ENCODE measurements at regions not wholly inside any gene's neighbourhood (a gene's known extent, or its start where the extent isn't known, plus 50 kb on each side); places are given as distances from the start of the nearest gene placed in this dataset.
"Not testable (repeated sequence)": the region's sequence is repeated elsewhere in the genome, so short reads cannot be mapped to it uniquely, and the experiment has no call there.

- Histone ChIP-seq H3K36me3 (ENCODE audit: insufficient read depth in 1 of 2, low read depth in 1 of 2) (no peaks in the 10 kb centered on the region), H3K27me3 (ENCODE audit: insufficient read depth in 3 of 3, low read length in 2 of 3) (no peaks in the 10 kb centered on the region), H3K27ac (no peak overlapping the region), H3K4me3 (no peak overlapping the region), H3K9me3 (no peaks in the 10 kb centered on the region), H3K4me1 (no peaks in the 10 kb centered on the region)
- TF ChIP-seq, protein P1, sequence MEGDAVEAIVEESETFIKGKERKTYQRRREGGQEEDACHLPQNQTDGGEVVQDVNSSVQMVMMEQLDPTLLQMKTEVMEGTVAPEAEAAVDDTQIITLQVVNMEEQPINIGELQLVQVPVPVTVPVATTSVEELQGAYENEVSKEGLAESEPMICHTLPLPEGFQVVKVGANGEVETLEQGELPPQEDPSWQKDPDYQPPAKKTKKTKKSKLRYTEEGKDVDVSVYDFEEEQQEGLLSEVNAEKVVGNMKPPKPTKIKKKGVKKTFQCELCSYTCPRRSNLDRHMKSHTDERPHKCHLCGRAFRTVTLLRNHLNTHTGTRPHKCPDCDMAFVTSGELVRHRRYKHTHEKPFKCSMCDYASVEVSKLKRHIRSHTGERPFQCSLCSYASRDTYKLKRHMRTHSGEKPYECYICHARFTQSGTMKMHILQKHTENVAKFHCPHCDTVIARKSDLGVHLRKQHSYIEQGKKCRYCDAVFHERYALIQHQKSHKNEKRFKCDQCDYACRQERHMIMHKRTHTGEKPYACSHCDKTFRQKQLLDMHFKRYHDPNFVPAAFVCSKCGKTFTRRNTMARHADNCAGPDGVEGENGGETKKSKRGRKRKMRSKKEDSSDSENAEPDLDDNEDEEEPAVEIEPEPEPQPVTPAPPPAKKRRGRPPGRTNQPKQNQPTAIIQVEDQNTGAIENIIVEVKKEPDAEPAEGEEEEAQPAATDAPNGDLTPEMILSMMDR (IDR thresholded peaks at IDR 0.05), result no peak
- ATAC-seq (no peak), DNase-seq (no peak)
- intact Hi-C loops (cut with DNase I), result no loop called here
These were observed 232.5 kb downstream of the PARP8 start for GRCh38 chr5:50898966-50899365.

GRCh38 chr5:50900952-50901510 is 234.6 kb downstream of the PARP8 start:
- Histone ChIP-seq H3K9me3 (no peaks in the 10 kb centered on the region), H3K36me3 (ENCODE audit: insufficient read depth in 1 of 2, low read depth in 1 of 2) (no peaks in the 10 kb centered on the region), H3K4me3 (no peak overlapping the region), H3K27me3 (ENCODE audit: insufficient read depth in 3 of 3, low read length in 2 of 3) (no peaks in the 10 kb centered on the region), H3K4me1 (no peaks in the 10 kb centered on the region), H3K27ac (no peak overlapping the region)
- intact Hi-C loops (cut with DNase I), result no loop called here
- DNase-seq (no peak), ATAC-seq (peak in 1 of 4 donors; percentile 80)
- TF ChIP-seq, protein P1 (IDR thresholded peaks at IDR 0.05), result no peak
- WGBS, 3 donors, result 73 to 85% (median 80%) methylated on average over 3 of the region's 3 CpGs

- Histone ChIP-seq H3K4me3 (no peak overlapping the region), H3K27me3 (ENCODE audit: insufficient read depth in 3 of 3, low read length in 2 of 3) (no peaks in the 10 kb centered on the region), H3K9me3 (no peaks in the 10 kb centered on the region), H3K27ac (no peak overlapping the region), H3K4me1 (no peaks in the 10 kb centered on the region), H3K36me3 (ENCODE audit: insufficient read depth in 1 of 2, low read depth in 1 of 2) (no peaks in the 10 kb centered on the region)
- WGBS, 3 donors, result 73 to 79% (median 78%) methylated on average over 2 of the region's 2 CpGs
- intact Hi-C loops (cut with DNase I), result no loop called here
- TF ChIP-seq, protein P1 (IDR thresholded peaks at IDR 0.05), result no peak
- no peak for ATAC-seq
- DNase-seq, result no peak
These were observed 237.2 kb downstream of the PARP8 start for GRCh38 chr5:50903651-50904050.

GRCh38 chr5:50905996-50906570 is 239.6 kb downstream of the PARP8 start:
- no peak overlapping the region for H3K4me3 ChIP-seq
- ATAC-seq (no peak), DNase-seq (no peak)
- TF ChIP-seq, protein P1 (IDR thresholded peaks at IDR 0.05), result no peak
- intact Hi-C loops (cut with DNase I), result no loop called here
- H3K27ac ChIP-seq, result no peak overlapping the region
- WGBS, 3 donors, result 75 to 81% (median 80%) methylated on average over 2 of the region's 2 CpGs
- H3K4me1 ChIP-seq, result no peaks in the 10 kb centered on the region
- H3K36me3 ChIP-seq (ENCODE audit: insufficient read depth in 1 of 2, low read depth in 1 of 2), result no peaks in the 10 kb centered on the region
- H3K9me3 ChIP-seq, result no peaks in the 10 kb centered on the region
- H3K27me3 ChIP-seq (ENCODE audit: insufficient read depth in 3 of 3, low read length in 2 of 3), result no peaks in the 10 kb centered on the region

DNA sequence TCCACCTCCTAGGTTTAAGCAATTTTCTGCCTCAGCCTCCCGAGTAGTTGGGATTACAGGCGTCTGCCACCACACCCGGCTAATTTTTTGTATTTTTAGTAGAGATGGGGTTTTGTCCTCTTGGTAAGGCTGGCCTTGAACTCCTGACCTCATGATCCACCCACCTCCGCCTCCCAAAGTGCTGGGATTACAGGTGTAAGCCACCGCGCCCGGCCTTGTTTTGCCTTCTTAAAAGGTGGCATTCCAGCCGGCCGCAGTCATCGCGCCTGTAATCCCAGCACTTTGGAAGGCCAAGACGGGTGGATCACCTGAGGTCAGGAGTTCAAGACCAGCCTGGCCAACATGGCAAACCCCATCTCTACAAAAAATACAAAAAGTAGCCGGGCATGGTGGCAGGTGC is 253.7 kb downstream of the PARP8 start:
- WGBS, 3 donors, result 92 to 94% (median 93%) methylated on average over 13 of the region's 13 CpGs
- DNase-seq; ATAC-seq; H3K27me3 ChIP-seq (ENCODE audit: insufficient read depth in 3 of 3, low read length in 2 of 3); H3K9me3 ChIP-seq; H3K4me3 ChIP-seq; intact Hi-C loops (cut with DNase I); H3K36me3 ChIP-seq (ENCODE audit: insufficient read depth in 1 of 2, low read depth in 1 of 2); H3K4me1 ChIP-seq; H3K27ac ChIP-seq: not testable (repeated sequence)
